ENCODE measurements at regions not wholly inside any gene's neighbourhood (a gene's known extent, or its start where the extent isn't known, plus 50 kb on each side); places are given as distances from the start of the nearest gene placed in this dataset.

DNA sequence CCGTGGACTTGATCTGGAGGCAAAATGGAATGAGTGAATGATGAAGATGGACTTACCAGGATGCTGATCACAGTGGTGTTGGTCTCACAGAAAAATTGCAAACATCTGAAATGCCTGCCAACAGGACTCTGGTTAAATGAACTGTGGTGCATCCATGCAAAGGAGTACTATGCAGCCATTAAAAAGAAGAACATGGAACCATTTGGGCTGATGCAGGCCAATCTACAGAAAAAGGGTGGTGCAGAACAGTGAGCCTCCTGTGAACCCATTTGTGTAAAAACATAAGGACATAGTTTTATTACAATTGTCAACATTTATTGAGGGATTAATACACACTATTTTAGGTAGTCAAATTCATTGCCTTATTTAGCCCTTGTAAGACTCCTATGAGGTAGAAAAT, 111.9 kb downstream of the MN1 start:
- TF ChIP-seq, protein P1, sequence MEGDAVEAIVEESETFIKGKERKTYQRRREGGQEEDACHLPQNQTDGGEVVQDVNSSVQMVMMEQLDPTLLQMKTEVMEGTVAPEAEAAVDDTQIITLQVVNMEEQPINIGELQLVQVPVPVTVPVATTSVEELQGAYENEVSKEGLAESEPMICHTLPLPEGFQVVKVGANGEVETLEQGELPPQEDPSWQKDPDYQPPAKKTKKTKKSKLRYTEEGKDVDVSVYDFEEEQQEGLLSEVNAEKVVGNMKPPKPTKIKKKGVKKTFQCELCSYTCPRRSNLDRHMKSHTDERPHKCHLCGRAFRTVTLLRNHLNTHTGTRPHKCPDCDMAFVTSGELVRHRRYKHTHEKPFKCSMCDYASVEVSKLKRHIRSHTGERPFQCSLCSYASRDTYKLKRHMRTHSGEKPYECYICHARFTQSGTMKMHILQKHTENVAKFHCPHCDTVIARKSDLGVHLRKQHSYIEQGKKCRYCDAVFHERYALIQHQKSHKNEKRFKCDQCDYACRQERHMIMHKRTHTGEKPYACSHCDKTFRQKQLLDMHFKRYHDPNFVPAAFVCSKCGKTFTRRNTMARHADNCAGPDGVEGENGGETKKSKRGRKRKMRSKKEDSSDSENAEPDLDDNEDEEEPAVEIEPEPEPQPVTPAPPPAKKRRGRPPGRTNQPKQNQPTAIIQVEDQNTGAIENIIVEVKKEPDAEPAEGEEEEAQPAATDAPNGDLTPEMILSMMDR (IDR thresholded peaks at IDR 0.05): no peak
- TF ChIP-seq POLR2A (IDR thresholded peaks at IDR 0.05) (no peak), EP300 (IDR thresholded peaks at IDR 0.05) (no peak)
